SK-N-SH (cell line): ENCODE measurements at regions not wholly inside any gene's neighbourhood (a gene's known extent, or its start where the extent isn't known, plus 50 kb on each side); places are given as distances from the start of the nearest gene placed in this dataset.

ENCODE experiments used
- CTCF ChIA-PET: fragments of 300-600, 350-600 bp; formaldehyde crosslinking; extraction: SDS; loops from one replicate; lab custom pipeline; 2021; lab: Yijun Ruan, JAX
- POLR2A ChIA-PET: fragments of 350-600 bp; sonication (Branson Sonifier 250); formaldehyde crosslinking; extraction: SDS; loops from one replicate; lab custom pipeline; 2020; ENCODE audit warnings: antibody characterized with exemption, inconsistent platforms; lab: Yijun Ruan, JAX
- DNase-seq: peaks from one replicate; pipeline ENCODE4 v3.0.0; 2012
- H2AFZ ChIP-seq: fragments of 200-600 bp; sonication (generic); 2 replicates; pipeline ENCODE4 v1.8.1; 2016; ENCODE audit warnings: antibody characterized with exemption, mild to moderate bottlenecking, low read depth
- H3F3A ChIP-seq: fragments of 200-600 bp; sonication (generic); replicated peaks from 2 replicates; pipeline ENCODE3; 2016; ENCODE audit warnings: antibody characterized with exemption, mild to moderate bottlenecking; ENCODE audit not compliant: insufficient read depth
- H3K27ac ChIP-seq, 2 experiments: fragments of 200-500 bp in 1 of 2; fragments of 200-600 bp in 1 of 2; sonication (Bioruptor generic) in 1 of 2; sonication (generic), shearing (Covaris generic) in 1 of 2; 2 replicates each; pipeline versions ENCODE4 v1.5.1 to v1.6.1; 2014 to 2016; ENCODE audit warnings: low read depth in 2 of 2, inconsistent platforms in 1 of 2, low read length in 1 of 2, mild to moderate bottlenecking in 1 of 2, mixed read lengths in 1 of 2
- H3K27me3 ChIP-seq: fragments of 200-600 bp; sonication (generic), shearing (Covaris generic); 2 replicates; pipeline ENCODE4 v1.6.1; 2016; ENCODE audit warnings: mixed run types; ENCODE audit not compliant: insufficient read depth
- H3K36me3 ChIP-seq, 2 experiments: fragments of 200-500 bp in 1 of 2; fragments of 200-600 bp in 1 of 2; sonication (Bioruptor generic) in 1 of 2; sonication (generic) in 1 of 2; replicated peaks in 1 of 2; 2 replicates each; pipeline versions ENCODE3 to v1.5.1; 2014 to 2016; ENCODE audit warnings: low read length in 1 of 2, mild to moderate bottlenecking in 1 of 2; ENCODE audit not compliant: insufficient read depth in 2 of 2, control insufficient read depth in 1 of 2
- H3K4me1 ChIP-seq, 2 experiments: fragments of 200-500 bp in 1 of 2; fragments of 200-600 bp in 1 of 2; sonication (Bioruptor generic) in 1 of 2; sonication (generic), shearing (Covaris generic) in 1 of 2; 2 replicates each; pipeline versions ENCODE4 v1.5.1 to v1.6.1; 2014 to 2016; ENCODE audit warnings: low read depth in 1 of 2, low read length in 1 of 2, mixed run types in 1 of 2; ENCODE audit not compliant: insufficient read depth in 2 of 2, control insufficient read depth in 1 of 2
- H3K4me2 ChIP-seq: fragments of 200-600 bp; sonication (generic), shearing (Covaris generic); 2 replicates; pipeline ENCODE4 v1.6.1; 2017; ENCODE audit warnings: mixed run types
- H3K4me3 ChIP-seq, 2 experiments: fragments of 200-500 bp in 1 of 2; fragments of 200-600 bp in 1 of 2; sonication (Bioruptor generic) in 1 of 2; sonication (generic), shearing (Covaris generic) in 1 of 2; 2 replicates each; pipeline versions ENCODE4 v1.5.1 to v1.8.1; 2014 to 2016; ENCODE audit warnings: low read depth in 2 of 2, inconsistent platforms in 1 of 2, low read length in 1 of 2, mild to moderate bottlenecking in 1 of 2, mixed read lengths in 1 of 2, moderate library complexity in 1 of 2
- H3K79me2 ChIP-seq: fragments of 200-600 bp; sonication (generic); 2 replicates; pipeline ENCODE4 v1.8.1; 2017; ENCODE audit warnings: mild to moderate bottlenecking; ENCODE audit not compliant: insufficient read depth
- H3K9ac ChIP-seq: fragments of 200-600 bp; sonication (generic); 2 replicates; pipeline ENCODE4 v1.6.1; 2017; ENCODE audit warnings: mixed run types
- H3K9me2 ChIP-seq: fragments of 200-600 bp; sonication (generic); 2 replicates; pipeline ENCODE4 v1.6.1; 2017; ENCODE audit warnings: mixed run types
- H3K9me3 ChIP-seq: fragments of 200-600 bp; sonication (generic); 2 replicates; pipeline ENCODE4 v1.6.1; 2017; ENCODE audit warnings: mixed run types, mild to moderate bottlenecking, moderate library complexity
- H4K20me1 ChIP-seq: fragments of 200-600 bp; sonication (generic); 2 replicates; pipeline ENCODE4 v1.6.1; 2017; ENCODE audit warnings: mild to moderate bottlenecking, mixed run types; ENCODE audit not compliant: insufficient read depth
- CHD2 ChIP-seq: fragments of 150-350 bp; IDR thresholded peaks from 2 replicates; pipeline ENCODE4 v1.6.1; 2018; ENCODE audit warnings: low read length; ENCODE audit not compliant: partially characterized antibody
- CTCF ChIP-seq: fragments of 200-600 bp; sonication (generic); IDR thresholded peaks from 2 replicates; pipeline ENCODE4 v1.6.1; 2017; ENCODE audit warnings: antibody characterized with exemption, mild to moderate bottlenecking, moderate library complexity
- ELF1 ChIP-seq: IDR thresholded peaks from 2 replicates; pipeline ENCODE4 v1.4.0; 2012
- EZH2phosphoT487 ChIP-seq: fragments of 200-600 bp; sonication (generic); IDR thresholded peaks from 2 replicates; pipeline ENCODE4 v1.6.1; 2017; ENCODE audit warnings: low read depth, mixed run types, mild to moderate bottlenecking, antibody characterized with exemption, moderate library complexity, borderline replicate concordance
- FOSL2 ChIP-seq: IDR thresholded peaks from 2 replicates; pipeline ENCODE4 v1.4.0; 2012; ENCODE audit warnings: low read depth, mild to moderate bottlenecking, moderate library complexity, borderline replicate concordance
- GABPA ChIP-seq: IDR thresholded peaks from 2 replicates; pipeline ENCODE4 v1.4.0; 2012; ENCODE audit warnings: low read depth, mild to moderate bottlenecking
- JUND ChIP-seq: IDR thresholded peaks from 2 replicates; pipeline ENCODE4 v1.4.0; 2012
- MEF2A ChIP-seq: IDR thresholded peaks from 2 replicates; pipeline ENCODE4 v1.4.0; 2012; ENCODE audit warnings: low read depth, borderline replicate concordance
- PBX3 ChIP-seq: IDR thresholded peaks from 2 replicates; pipeline ENCODE4; 2012
- RCOR1 ChIP-seq: fragments of 150-350 bp; IDR thresholded peaks from 2 replicates; pipeline ENCODE4 v1.6.1; 2017; ENCODE audit warnings: antibody characterized with exemption, low read length
- RFX5 ChIP-seq: IDR thresholded peaks from 2 replicates; pipeline ENCODE4 v1.6.1; 2012; ENCODE audit warnings: mild to moderate bottlenecking, improper control_type of control experiment, low read length
- RXRA ChIP-seq: IDR thresholded peaks from 2 replicates; pipeline ENCODE4 v1.4.0; 2012; ENCODE audit warnings: low read depth, mild to moderate bottlenecking, borderline replicate concordance
- USF2 ChIP-seq: fragments of 150-350 bp; IDR thresholded peaks from 2 replicates; pipeline ENCODE4 v1.6.1; 2017; ENCODE audit warnings: antibody characterized with exemption, low read length, low read depth, borderline replicate concordance
- YY1 ChIP-seq: IDR thresholded peaks from 2 replicates; pipeline ENCODE4 v1.4.0; 2012; ENCODE audit warnings: low read depth, mild to moderate bottlenecking
- ZBTB33 ChIP-seq: IDR thresholded peaks from 2 replicates; pipeline ENCODE4 v1.4.0; 2012; ENCODE audit warnings: low read depth, borderline replicate concordance
- TF ChIP-seq, protein P1 (sequence below): IDR thresholded peaks from 2 replicates; pipeline ENCODE4 v1.4.0; 2012; ENCODE audit warnings: low read depth
- TF ChIP-seq, protein P2 (sequence below): IDR thresholded peaks from 2 replicates; pipeline ENCODE4 v1.4.0; 2012; ENCODE audit warnings: low read depth, borderline replicate concordance

DNA sequence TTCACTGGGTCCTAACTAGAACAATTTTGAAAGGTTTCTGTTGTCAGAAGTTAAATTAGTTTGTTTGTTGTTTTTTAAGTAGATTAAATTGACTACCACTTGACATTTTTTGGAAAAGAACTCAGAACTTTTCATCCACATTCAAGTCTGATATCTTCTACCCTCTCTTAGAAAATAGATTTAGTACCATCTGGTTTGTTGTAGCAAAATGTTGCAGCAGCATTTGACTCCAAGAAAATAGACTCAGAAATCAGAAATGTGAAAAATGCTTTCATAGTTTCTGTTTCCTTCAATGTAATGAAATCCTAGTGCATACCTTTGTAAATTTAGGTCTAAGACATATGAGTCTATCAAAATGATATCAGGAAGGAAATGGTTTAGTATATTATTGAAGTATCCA lies 256.3 kb upstream of the CLEC14A start:
- ChIA-PET CTCF (no interaction called here), POLR2A (no interaction called here)
- Histone ChIP-seq H3K27ac (no peak overlapping the region), H4K20me1 (no peaks in the 10 kb centered on the region), H3K9ac (no peak overlapping the region), H3K79me2 (no peaks in the 10 kb centered on the region), H3K27me3 (no peaks in the 10 kb centered on the region), H3F3A (no peaks in the 10 kb centered on the region), H3K9me2 (no peaks in the 10 kb centered on the region), H3K4me2 (no peak overlapping the region), H3K4me3 (no peak overlapping the region), H3K4me1 (no peaks in the 10 kb centered on the region), H2AFZ (no peak overlapping the region), H3K9me3 (no peaks in the 10 kb centered on the region), H3K36me3 (no peaks in the 10 kb centered on the region)
- no peak for DNase-seq
- TF ChIP-seq, protein P1, sequence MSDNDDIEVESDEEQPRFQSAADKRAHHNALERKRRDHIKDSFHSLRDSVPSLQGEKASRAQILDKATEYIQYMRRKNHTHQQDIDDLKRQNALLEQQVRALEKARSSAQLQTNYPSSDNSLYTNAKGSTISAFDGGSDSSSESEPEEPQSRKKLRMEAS = no peak
- no peak for TF ChIP-seq USF2
- TF ChIP-seq RCOR1 = no peak
- no peak for TF ChIP-seq PBX3
- no peak for TF ChIP-seq ELF1
- no peak for TF ChIP-seq RXRA
- TF ChIP-seq ZBTB33 = no peak
- TF ChIP-seq RFX5 = no peak
- no peak for TF ChIP-seq FOSL2
- no peak for TF ChIP-seq MEF2A
- no peak for TF ChIP-seq EZH2phosphoT487
- TF ChIP-seq, protein P2, sequence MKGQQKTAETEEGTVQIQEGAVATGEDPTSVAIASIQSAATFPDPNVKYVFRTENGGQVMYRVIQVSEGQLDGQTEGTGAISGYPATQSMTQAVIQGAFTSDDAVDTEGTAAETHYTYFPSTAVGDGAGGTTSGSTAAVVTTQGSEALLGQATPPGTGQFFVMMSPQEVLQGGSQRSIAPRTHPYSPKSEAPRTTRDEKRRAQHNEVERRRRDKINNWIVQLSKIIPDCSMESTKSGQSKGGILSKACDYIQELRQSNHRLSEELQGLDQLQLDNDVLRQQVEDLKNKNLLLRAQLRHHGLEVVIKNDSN = no peak
- TF ChIP-seq GABPA = no peak
- TF ChIP-seq JUND = no peak
- no peak for TF ChIP-seq CTCF
- no peak for TF ChIP-seq YY1
- no peak for TF ChIP-seq CHD2
